ENCODE measurements at regions not wholly inside any gene's neighbourhood (a gene's known extent, or its start where the extent isn't known, plus 50 kb on each side); places are given as distances from the start of the nearest gene placed in this dataset.

DNA sequence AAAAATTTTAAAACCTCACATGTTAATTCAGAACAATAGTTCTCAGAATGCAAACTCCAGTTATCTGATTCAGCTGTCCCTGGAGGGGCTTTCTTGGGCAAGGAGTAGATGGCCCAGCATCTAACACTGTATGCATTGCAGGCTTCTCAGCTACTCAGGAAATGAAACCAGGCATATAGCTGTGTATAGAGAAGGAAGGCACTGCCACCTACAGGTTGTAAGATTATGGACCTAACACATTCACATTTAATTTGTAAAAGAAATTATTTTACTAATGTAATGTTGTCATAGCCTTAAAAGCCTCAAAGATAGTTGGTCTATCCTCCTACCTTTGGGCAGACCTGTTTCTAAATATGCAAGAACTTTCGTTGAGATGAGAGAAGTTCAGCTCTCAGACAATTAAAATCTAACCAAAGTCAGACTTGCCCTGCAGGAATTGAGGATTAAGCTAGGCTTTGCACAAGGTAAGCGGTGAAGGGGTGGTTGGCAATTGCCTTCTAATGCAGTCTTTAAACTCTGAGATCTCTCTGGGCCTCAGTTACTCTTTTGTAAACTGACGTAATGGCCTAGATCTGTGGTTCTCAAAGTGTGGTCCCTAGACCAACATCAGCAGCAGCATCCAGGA lies 132.8 kb upstream of the SLC24A5 start:
- Histone ChIP-seq H3K9ac (replicated peaks in 1 of 4; ENCODE audit: extremely low read depth in 1 of 4, low read depth in 3 of 4, low read length in 3 of 4) (no peak overlapping the region), H3K4me3 (ENCODE audit: extremely low read depth in 1 of 4, insufficient read depth in 2 of 4, low read depth in 3 of 4, low read length in 4 of 4) (no peak overlapping the region), H4K91ac (replicated peaks; ENCODE audit: insufficient read length, low read length) (no peak overlapping the region), H4K20me1 (replicated peaks in 1 of 2; ENCODE audit: control insufficient read depth in 1 of 2, insufficient read depth in 2 of 2, low read length in 2 of 2) (no peaks in the 10 kb centered on the region), H2BK120ac (replicated peaks; ENCODE audit: low read depth, low read length) (no peak overlapping the region), H2BK20ac (ENCODE audit: low read length) (no peak overlapping the region), H2BK12ac (ENCODE audit: low read depth, low read length) (no peak overlapping the region), H3K23ac (ENCODE audit: insufficient read length) (no peak overlapping the region), H3K4me1 (replicated peaks in 1 of 4; ENCODE audit: control insufficient read depth in 3 of 4, insufficient read depth in 4 of 4, low read length in 3 of 4) (no peaks in the 10 kb centered on the region), H3K27ac (ENCODE audit: low read depth, low read length) (no peak overlapping the region), H2AK5ac (ENCODE audit: low read depth, low read length) (no peak overlapping the region), H3K9me3 (ENCODE audit: insufficient read depth in 2 of 2, low read depth in 1 of 2, low read length in 1 of 2) (no peaks in the 10 kb centered on the region), H3K4ac (replicated peaks; ENCODE audit: insufficient read length, low read depth, low read length) (no peak overlapping the region), H2BK15ac (ENCODE audit: low read length) (no peak overlapping the region), H3K14ac (ENCODE audit: insufficient read length) (no peak overlapping the region), H2BK5ac (ENCODE audit: low read depth, low read length) (no peak overlapping the region), H3K27me3 (replicated peaks in 1 of 4; ENCODE audit: control insufficient read depth in 3 of 4, extremely low read depth in 1 of 4, insufficient read depth in 3 of 4, low read length in 3 of 4) (no peaks in the 10 kb centered on the region), H3K36me3 (ENCODE audit: control insufficient read depth in 2 of 4, insufficient read depth in 4 of 4, low read length in 3 of 4) (no peaks in the 10 kb centered on the region), H3K56ac (replicated peaks; ENCODE audit: insufficient read length, low read depth, low read length) (no peak overlapping the region), H3K4me2 (ENCODE audit: insufficient read depth in 1 of 2, low read depth in 2 of 2, low read length in 2 of 2) (no peak overlapping the region), H2AFZ (ENCODE audit: low read length) (no peak overlapping the region), H3K79me1 (ENCODE audit: low read depth, low read length) (no peaks in the 10 kb centered on the region), H4K8ac (ENCODE audit: extremely low read depth, insufficient read depth, low read length) (no peak overlapping the region), H4K5ac (ENCODE audit: insufficient read length, low read depth, low read length) (no peak overlapping the region), H3K79me2 (ENCODE audit: control insufficient read depth in 1 of 2, insufficient read depth in 2 of 2, low read length in 2 of 2) (no peaks in the 10 kb centered on the region), H3K18ac (ENCODE audit: extremely low read depth, low read length) (no peak overlapping the region), H3K23me2 (ENCODE audit: low read depth, low read length) (no peaks in the 10 kb centered on the region; the same call in 1 of the 2 replicates)
- FAIRE-seq (peak; percentile 65), DNase-seq (ENCODE audit: low read depth in 1 of 2, low spot score in 2 of 2) (no peak)
- ChIA-PET POLR2A (ENCODE audit: partially characterized antibody) (no interaction called here), CTCF (ENCODE audit: partially characterized antibody) (interaction anchor here (0.6 to 5.2 kb wide), 80 partner anchors 9 to 1601 kb away, joined by 3 to 44 read pairs (median 4); partner anchors contain the start of gene SEMA6D)
- TF ChIP-seq RAD21 (IDR thresholded peaks at IDR 0.05 in 1 of 2, conservative IDR thresholded peaks at IDR 0.05 in 1 of 2; ENCODE audit: low read depth in 2 of 2, low read length in 2 of 2), result peak; percentile 93
- TF ChIP-seq, protein P1, sequence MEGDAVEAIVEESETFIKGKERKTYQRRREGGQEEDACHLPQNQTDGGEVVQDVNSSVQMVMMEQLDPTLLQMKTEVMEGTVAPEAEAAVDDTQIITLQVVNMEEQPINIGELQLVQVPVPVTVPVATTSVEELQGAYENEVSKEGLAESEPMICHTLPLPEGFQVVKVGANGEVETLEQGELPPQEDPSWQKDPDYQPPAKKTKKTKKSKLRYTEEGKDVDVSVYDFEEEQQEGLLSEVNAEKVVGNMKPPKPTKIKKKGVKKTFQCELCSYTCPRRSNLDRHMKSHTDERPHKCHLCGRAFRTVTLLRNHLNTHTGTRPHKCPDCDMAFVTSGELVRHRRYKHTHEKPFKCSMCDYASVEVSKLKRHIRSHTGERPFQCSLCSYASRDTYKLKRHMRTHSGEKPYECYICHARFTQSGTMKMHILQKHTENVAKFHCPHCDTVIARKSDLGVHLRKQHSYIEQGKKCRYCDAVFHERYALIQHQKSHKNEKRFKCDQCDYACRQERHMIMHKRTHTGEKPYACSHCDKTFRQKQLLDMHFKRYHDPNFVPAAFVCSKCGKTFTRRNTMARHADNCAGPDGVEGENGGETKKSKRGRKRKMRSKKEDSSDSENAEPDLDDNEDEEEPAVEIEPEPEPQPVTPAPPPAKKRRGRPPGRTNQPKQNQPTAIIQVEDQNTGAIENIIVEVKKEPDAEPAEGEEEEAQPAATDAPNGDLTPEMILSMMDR (IDR thresholded peaks at IDR 0.05; ENCODE audit: control extremely low read depth in 1 of 3, insufficient read depth in 1 of 3, low read depth in 1 of 3, low read length in 3 of 3), result peak in 2 of 3 experiments; percentile 54 to 69; a peak in 3 of 4 replicates
- no peak for TF ChIP-seq CEBPB (IDR thresholded peaks at IDR 0.05; ENCODE audit: low read depth, low read length)
- no peak for TF ChIP-seq SUZ12 (IDR thresholded peaks at IDR 0.05; ENCODE audit: low read length)
- TF ChIP-seq SRF (IDR thresholded peaks at IDR 0.05; ENCODE audit: low read depth, low read length), result no peak
- TF ChIP-seq, protein P2, sequence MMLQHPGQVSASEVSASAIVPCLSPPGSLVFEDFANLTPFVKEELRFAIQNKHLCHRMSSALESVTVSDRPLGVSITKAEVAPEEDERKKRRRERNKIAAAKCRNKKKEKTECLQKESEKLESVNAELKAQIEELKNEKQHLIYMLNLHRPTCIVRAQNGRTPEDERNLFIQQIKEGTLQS (IDR thresholded peaks at IDR 0.05; ENCODE audit: insufficient read depth, low read depth, low read length), result no peak
- 53% methylated on average over 3 of the region's 3 CpGs; no CpG with 5 or more reads in 1 of the 2 experiments for WGBS, 2 experiments (ENCODE audit: extremely low coverage in 1 of 2, insufficient coverage in 1 of 2, insufficient read length in 1 of 2, insufficient replicate concordance in 2 of 2, low coverage in 1 of 2, low lambda C conversion rate in 2 of 2, missing lambda C conversion rate in 1 of 2)
